ENCODE measurements at regions not wholly inside any gene's neighbourhood (a gene's known extent, or its start where the extent isn't known, plus 50 kb on each side); places are given as distances from the start of the nearest gene placed in this dataset.
A peak's percentile ranks its signal among the peaks of the same experiment; 100 is the strongest.

DNA sequence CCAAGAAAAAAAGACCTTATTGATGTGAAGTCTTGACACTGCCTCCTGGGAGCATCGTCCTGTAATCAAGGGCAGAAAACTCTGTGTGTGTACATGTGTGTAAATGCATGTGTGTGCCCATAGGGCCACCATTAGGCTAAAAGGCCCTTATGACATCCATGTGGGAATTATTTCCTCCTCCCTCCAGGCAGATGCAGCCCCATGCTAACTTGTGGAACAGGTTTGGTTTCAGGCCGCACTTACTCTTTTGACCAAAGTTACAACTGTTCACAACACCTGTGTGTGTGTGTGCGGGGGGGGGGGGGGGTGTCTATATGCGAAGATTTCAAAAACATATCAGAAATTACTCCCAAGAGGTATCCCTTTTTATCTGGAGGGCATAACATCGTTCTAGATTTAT is 87.4 kb upstream of the SLC14A2 start (continued):
- TF ChIP-seq, protein P1, sequence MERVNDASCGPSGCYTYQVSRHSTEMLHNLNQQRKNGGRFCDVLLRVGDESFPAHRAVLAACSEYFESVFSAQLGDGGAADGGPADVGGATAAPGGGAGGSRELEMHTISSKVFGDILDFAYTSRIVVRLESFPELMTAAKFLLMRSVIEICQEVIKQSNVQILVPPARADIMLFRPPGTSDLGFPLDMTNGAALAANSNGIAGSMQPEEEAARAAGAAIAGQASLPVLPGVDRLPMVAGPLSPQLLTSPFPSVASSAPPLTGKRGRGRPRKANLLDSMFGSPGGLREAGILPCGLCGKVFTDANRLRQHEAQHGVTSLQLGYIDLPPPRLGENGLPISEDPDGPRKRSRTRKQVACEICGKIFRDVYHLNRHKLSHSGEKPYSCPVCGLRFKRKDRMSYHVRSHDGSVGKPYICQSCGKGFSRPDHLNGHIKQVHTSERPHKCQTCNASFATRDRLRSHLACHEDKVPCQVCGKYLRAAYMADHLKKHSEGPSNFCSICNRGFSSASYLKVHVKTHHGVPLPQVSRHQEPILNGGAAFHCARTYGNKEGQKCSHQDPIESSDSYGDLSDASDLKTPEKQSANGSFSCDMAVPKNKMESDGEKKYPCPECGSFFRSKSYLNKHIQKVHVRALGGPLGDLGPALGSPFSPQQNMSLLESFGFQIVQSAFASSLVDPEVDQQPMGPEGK (CRISPR knock-in tag; IDR thresholded peaks at IDR 0.05): no peak
- no peak for TF ChIP-seq ZNF432 (CRISPR knock-in tag; IDR thresholded peaks at IDR 0.05; ENCODE audit: borderline replicate concordance)
- no peak for TF ChIP-seq ZNF282 (IDR thresholded peaks at IDR 0.05; ENCODE audit: partially characterized antibody)
- no peak for TF ChIP-seq SMARCE1 (IDR thresholded peaks at IDR 0.05; ENCODE audit: borderline replicate concordance)
- TF ChIP-seq ATF7-NPFF (CRISPR knock-in tag; IDR thresholded peaks at IDR 0.05; ENCODE audit: low read depth): no peak

- WGBS (ENCODE audit: low lambda C conversion rate): 0% methylated on average over 2 of the region's 2 CpGs
- TF ChIP-seq MAFF (IDR thresholded peaks at IDR 0.05; ENCODE audit: low read depth, low read length) (peak; percentile 94), RAD51 (IDR thresholded peaks at IDR 0.05; ENCODE audit: borderline replicate concordance) (no peak), MAFK (conservative IDR thresholded peaks at IDR 0.05 in 1 of 2, IDR thresholded peaks at IDR 0.05 in 1 of 2; ENCODE audit: low read length in 2 of 2) (peak; percentile 92 to 95), ARNT (IDR thresholded peaks at IDR 0.05) (no peak)
- no peak overlapping the region for H2AFZ ChIP-seq (ENCODE audit: low read length)
- DNase-seq (ENCODE audit: low spot score) (no peak), FAIRE-seq (no peak), ATAC-seq (no peak)
- intact Hi-C loops (cut with micrococcal nuclease; ENCODE audit: unreplicated experiment): no loop called here
- no peak overlapping the region for H3K27ac ChIP-seq (ENCODE audit: extremely low read length, insufficient read depth, low read length)
- in situ Hi-C loops (cut with HindIII; ENCODE audit: extremely low pct_ligation_motif_present, low pct_unique_long_range_greater_than_20kb): no loop called here
- no peak overlapping the region for H3K4me2 ChIP-seq (ENCODE audit: low read depth, low read length)
- H3K27me3 ChIP-seq (ENCODE audit: control insufficient read depth in 1 of 2, insufficient read depth in 2 of 2, low read length in 2 of 2): no peaks in the 10 kb centered on the region
- no peaks in the 10 kb centered on the region for H3K4me1 ChIP-seq (ENCODE audit: insufficient read depth, low read length)
- H3K4me3 ChIP-seq (replicated peaks in 1 of 3; ENCODE audit: insufficient read depth in 1 of 3, low read depth in 2 of 3, low read length in 3 of 3): no peak overlapping the region
- H3K9me3 ChIP-seq (ENCODE audit: low read length): no peaks in the 10 kb centered on the region
- BruUV-seq (replicated peaks): no TSS peak
- H3K9ac ChIP-seq (ENCODE audit: insufficient read depth, low read depth, low read length): no peak overlapping the region
- ChIA-PET CTCF (ENCODE audit: low intra/inter-chr PET ratio, low total read pairs) (no interaction called here), POLR2A (no interaction called here)
- no peaks in the 10 kb centered on the region for H3K36me3 ChIP-seq (replicated peaks in 1 of 2; ENCODE audit: control insufficient read depth in 1 of 2, insufficient read depth in 2 of 2, low read length in 2 of 2)
- no peaks in the 10 kb centered on the region for H4K20me1 ChIP-seq (ENCODE audit: insufficient read depth, low read length)
- no peaks in the 10 kb centered on the region for H3K79me2 ChIP-seq (ENCODE audit: insufficient read depth, low read length)
These were observed 86.5 kb upstream of the SLC14A2 start for GRCh38 chr18:45528712-45529336.
